ENCODE measurements at regions not wholly inside any gene's neighbourhood (a gene's known extent, or its start where the extent isn't known, plus 50 kb on each side); places are given as distances from the start of the nearest gene placed in this dataset.

GRCh38 chr4:77349796-77350195 is 192.8 kb downstream of the CCNG2 start:
- Histone ChIP-seq H3K27me3 (ENCODE audit: insufficient read depth) (no peaks in the 10 kb centered on the region), H4K20me1 (ENCODE audit: insufficient read depth) (no peaks in the 10 kb centered on the region), H3K9ac (no peak overlapping the region), H3K36me3 (replicated peaks in 1 of 2; ENCODE audit: control insufficient read depth in 1 of 2, insufficient read depth in 2 of 2, low read length in 1 of 2) (no peaks in the 10 kb centered on the region), H3K9me3 (no peaks in the 10 kb centered on the region), H3K4me3 (ENCODE audit: low read depth in 2 of 2, low read length in 1 of 2) (no peak overlapping the region), H3K27ac (ENCODE audit: low read depth in 2 of 2, low read length in 1 of 2) (no peak overlapping the region), H3K4me1 (ENCODE audit: control insufficient read depth in 1 of 2, insufficient read depth in 2 of 2, low read depth in 1 of 2, low read length in 1 of 2) (no peaks in the 10 kb centered on the region), H2AFZ (ENCODE audit: low read depth) (no peak overlapping the region), H3K9me2 (no peaks in the 10 kb centered on the region), H3K4me2 (no peak overlapping the region), H3F3A (replicated peaks; ENCODE audit: insufficient read depth) (no peaks in the 10 kb centered on the region), H3K79me2 (ENCODE audit: insufficient read depth) (no peaks in the 10 kb centered on the region)
- ChIA-PET POLR2A (no interaction called here), CTCF (interaction anchor here (1.1 to 1.7 kb wide), 2 partner anchors 8 to 36 kb away, joined by 3 to 9 read pairs; no protein-coding TSS in a partner anchor)
- DNase-seq: no peak
- no peak for TF ChIP-seq TEAD4 (IDR thresholded peaks at IDR 0.05; ENCODE audit: borderline replicate concordance, insufficient read depth)
- TF ChIP-seq FOSL2 (IDR thresholded peaks at IDR 0.05; ENCODE audit: borderline replicate concordance, low read depth): no peak
- TF ChIP-seq IRF3 (IDR thresholded peaks at IDR 0.05; ENCODE audit: low read depth, low read length): no peak
- 0% methylated on average over 1 of the region's 1 CpG for WGBS (ENCODE audit: low lambda C conversion rate)

GRCh38 chr4:77352192-77352591 is 195.2 kb downstream of the CCNG2 start:
- 0% methylated on average over 1 of the region's 1 CpG for WGBS (ENCODE audit: low lambda C conversion rate)
- Histone ChIP-seq H3K4me2 (no peak overlapping the region), H2AFZ (ENCODE audit: low read depth) (no peak overlapping the region), H3K9ac (no peak overlapping the region), H3K9me3 (no peaks in the 10 kb centered on the region), H3K27ac (ENCODE audit: low read depth in 2 of 2, low read length in 1 of 2) (no peak overlapping the region), H3K9me2 (no peaks in the 10 kb centered on the region), H3K4me3 (ENCODE audit: low read depth in 2 of 2, low read length in 1 of 2) (no peak overlapping the region), H4K20me1 (ENCODE audit: insufficient read depth) (no peaks in the 10 kb centered on the region), H3K36me3 (replicated peaks in 1 of 2; ENCODE audit: control insufficient read depth in 1 of 2, insufficient read depth in 2 of 2, low read length in 1 of 2) (no peaks in the 10 kb centered on the region), H3K79me2 (ENCODE audit: insufficient read depth) (no peaks in the 10 kb centered on the region), H3K4me1 (ENCODE audit: control insufficient read depth in 1 of 2, insufficient read depth in 2 of 2, low read depth in 1 of 2, low read length in 1 of 2) (no peaks in the 10 kb centered on the region), H3K27me3 (ENCODE audit: insufficient read depth) (no peaks in the 10 kb centered on the region; the same call in 1 of the 2 replicates), H3F3A (replicated peaks; ENCODE audit: insufficient read depth) (no peaks in the 10 kb centered on the region)
- DNase-seq: no peak
- POLR2A ChIA-PET: no interaction called here
- no peak for TF ChIP-seq NRF1 (IDR thresholded peaks at IDR 0.05; ENCODE audit: low read depth, low read length)
- no peak for TF ChIP-seq RAD21 (IDR thresholded peaks at IDR 0.05; ENCODE audit: low read length)
- no peak for TF ChIP-seq EZH2phosphoT487 (IDR thresholded peaks at IDR 0.05; ENCODE audit: borderline replicate concordance, low read depth)
- TF ChIP-seq JUND (IDR thresholded peaks at IDR 0.05): no peak
- no peak for TF ChIP-seq NFIC (IDR thresholded peaks at IDR 0.05; ENCODE audit: borderline replicate concordance)
- no peak for TF ChIP-seq TEAD4 (IDR thresholded peaks at IDR 0.05; ENCODE audit: borderline replicate concordance, insufficient read depth)
- TF ChIP-seq MXI1 (IDR thresholded peaks at IDR 0.05; ENCODE audit: low read depth, low read length): no peak
- no peak for TF ChIP-seq MAX (IDR thresholded peaks at IDR 0.05; ENCODE audit: low read depth)
- TF ChIP-seq TCF12 (IDR thresholded peaks at IDR 0.05): no peak
- no peak for TF ChIP-seq ZBTB33 (IDR thresholded peaks at IDR 0.05; ENCODE audit: borderline replicate concordance, low read depth)
- no peak for TF ChIP-seq PBX3 (IDR thresholded peaks at IDR 0.05)
- no peak for TF ChIP-seq USF2 (IDR thresholded peaks at IDR 0.05; ENCODE audit: borderline replicate concordance, low read depth, low read length)
- no peak for TF ChIP-seq FOXJ3 (CRISPR knock-in tag; IDR thresholded peaks at IDR 0.05)
- no peak for TF ChIP-seq IRF3 (IDR thresholded peaks at IDR 0.05; ENCODE audit: low read depth, low read length)
- TF ChIP-seq YY1 (IDR thresholded peaks at IDR 0.05; ENCODE audit: low read depth): no peak
- no peak for TF ChIP-seq MEF2A (IDR thresholded peaks at IDR 0.05; ENCODE audit: borderline replicate concordance, low read depth)
- TF ChIP-seq RCOR1 (IDR thresholded peaks at IDR 0.05; ENCODE audit: low read length): no peak
- no peak for TF ChIP-seq GABPA (IDR thresholded peaks at IDR 0.05; ENCODE audit: low read depth)
- no peak for TF ChIP-seq USF1 (IDR thresholded peaks at IDR 0.05; ENCODE audit: borderline replicate concordance, low read depth)
- TF ChIP-seq TAF1 (IDR thresholded peaks at IDR 0.05; ENCODE audit: borderline replicate concordance, low read depth, low read length): no peak
- CTCF ChIA-PET: interaction anchor here (0.7 to 1.5 kb wide), 5 partner anchors 10 to 111 kb away, joined by 3 to 4 read pairs (median 3); no protein-coding TSS in a partner anchor

Data from SK-N-SH (cell line).